ENCODE measurements at regions not wholly inside any gene's neighbourhood (a gene's known extent, or its start where the extent isn't known, plus 50 kb on each side); places are given as distances from the start of the nearest gene placed in this dataset.
"Not testable (repeated sequence)": the region's sequence is repeated elsewhere in the genome, so short reads cannot be mapped to it uniquely, and the experiment has no call there.

DNA sequence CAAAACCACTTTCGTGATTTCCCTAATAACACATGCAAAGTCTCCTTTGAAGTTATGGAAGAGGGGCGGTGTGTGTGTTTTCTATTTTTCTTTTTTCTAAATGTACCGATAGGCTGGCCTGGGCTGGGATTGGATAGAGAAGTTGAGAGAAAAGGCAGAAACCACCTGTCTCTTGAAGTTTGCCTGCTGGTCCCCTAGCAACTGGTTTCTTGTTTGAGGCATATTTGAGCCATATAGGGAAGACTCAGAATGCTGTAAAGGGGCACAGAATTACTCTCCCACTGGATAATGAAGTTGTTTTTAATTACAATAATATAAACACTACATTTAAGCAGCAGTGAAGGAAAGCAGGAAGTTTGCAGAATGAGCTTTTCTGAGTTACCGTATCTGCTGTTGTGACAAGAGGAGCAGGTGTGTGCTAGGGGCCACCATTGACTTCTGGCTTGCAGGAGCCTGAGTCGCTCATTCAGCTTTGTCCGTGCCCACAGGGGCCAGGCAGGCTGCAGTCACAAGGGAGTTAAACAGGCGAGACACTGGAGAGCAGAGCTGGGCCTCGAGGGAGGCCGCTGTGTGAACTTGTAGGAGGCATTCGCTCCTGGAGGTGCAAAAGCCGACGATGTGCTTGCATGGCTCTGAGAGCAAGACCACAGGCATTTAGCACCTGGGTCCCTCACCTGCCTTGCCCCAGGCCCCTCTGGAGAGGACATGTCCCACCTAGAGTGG is 173.8 kb upstream of the RGS6 start:
- no peak for DNase-seq

DNA sequence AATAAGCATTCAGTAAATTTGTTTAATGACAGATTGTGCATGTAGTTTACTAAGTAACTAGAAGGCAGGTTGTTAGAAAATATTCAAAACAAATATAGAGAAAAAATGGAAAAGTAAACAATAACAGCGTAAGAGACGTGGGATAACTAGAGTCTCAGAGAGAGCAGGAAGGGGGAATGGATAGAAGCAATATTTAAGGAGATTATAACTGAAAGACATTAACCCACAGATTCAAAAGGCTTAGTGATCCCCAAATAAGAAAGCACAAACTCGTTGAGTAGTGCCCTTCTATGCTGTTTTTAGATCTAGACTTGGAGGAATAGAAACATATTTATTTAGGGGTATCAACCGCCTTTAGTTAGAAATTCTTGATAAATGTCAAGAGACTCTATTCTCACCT is 169.7 kb upstream of the RGS6 start:
- no peak for DNase-seq

DNA sequence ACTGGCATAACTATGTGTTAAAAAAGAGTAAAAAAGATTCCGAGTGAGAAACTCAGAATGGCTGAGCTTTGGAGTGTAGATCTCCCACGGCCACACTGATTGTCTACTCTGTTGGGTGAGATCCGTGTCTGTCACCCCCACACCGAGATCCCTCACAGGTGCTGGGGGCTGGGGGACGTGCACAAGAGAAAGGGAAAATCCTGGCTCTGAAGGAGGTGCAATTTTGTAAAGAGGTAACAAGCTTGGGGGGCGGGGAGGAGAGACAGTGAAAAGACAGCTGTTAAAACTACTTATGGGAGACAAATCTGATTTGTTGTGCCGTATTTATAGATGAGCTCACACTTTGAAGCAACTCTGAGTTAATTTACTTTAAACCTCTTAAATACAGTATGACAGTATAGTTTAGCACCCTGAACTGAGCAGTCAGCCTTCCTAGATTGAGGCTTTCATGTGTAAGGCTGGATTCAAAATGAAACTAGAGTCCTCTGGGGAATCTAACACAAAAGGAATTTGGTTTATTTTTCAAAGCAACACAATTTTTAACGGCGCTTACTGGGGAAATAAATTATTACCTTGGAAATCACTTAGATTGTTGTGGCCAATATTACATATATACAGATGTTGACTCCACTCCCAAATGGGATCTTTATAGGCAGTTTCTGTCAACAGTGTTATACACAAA is 167.4 kb upstream of the RGS6 start:
- no peak for DNase-seq

DNA sequence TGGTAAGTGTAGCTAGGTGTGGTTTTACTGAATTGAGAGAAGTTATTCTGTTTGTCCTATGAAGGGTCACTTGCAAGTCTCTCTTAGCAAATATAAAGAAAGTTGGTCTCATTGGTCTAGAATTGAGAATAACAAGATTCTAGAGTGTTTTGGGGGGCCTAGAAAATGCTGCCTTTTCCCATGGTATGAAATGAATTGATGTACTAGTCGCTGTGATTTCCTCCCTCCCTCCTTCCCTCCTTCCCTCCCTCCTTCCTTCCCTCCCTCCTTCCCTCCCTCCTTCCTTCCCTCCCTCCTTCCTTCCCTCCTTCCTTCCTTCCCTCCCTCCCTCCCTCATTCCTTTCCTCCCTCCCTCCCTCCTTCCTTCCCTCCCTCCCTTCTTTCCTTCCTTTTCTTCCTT is 166.7 kb upstream of the RGS6 start:
- no peak for DNase-seq

DNA sequence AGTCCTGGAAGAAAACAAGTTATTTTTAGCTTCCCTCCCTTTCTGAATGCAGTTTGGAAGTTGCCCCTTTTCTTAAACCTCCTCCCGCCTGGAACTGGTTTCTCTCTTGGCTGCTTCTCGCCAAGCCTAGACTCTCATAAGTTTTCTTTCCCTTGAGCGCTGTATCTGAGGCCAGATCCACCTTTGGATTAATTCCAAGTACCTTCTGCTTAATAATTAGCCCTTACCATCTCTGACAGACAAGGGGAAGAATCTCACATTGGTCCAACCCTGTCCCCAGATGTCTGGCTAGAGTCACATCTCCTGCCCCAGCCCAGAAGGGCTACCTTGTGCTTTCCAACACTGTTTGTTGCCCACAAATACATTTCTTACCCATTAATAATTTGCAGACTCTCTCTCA is 161.8 kb upstream of the RGS6 start:
- DNase-seq = no peak

DNA sequence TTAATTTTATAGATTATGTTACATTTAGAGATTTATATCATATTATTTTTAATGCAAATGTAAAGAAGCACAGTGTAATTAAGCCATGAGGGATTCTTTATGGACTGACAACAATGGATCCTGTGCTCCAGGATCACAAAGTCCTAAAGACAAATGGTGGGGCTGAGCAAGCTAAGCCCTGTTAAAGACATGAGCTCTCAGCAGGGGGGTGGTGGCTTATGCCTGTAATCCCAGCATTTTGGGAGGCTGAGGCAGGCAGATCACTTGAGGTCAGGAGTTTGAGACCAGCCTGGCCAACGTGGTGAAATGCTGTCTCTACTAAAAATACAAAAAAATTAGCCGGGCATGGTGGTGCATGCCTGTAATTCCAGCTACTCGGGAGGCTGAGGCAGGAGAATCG is 160.8 kb upstream of the RGS6 start:
- not testable (repeated sequence) for DNase-seq

DNA sequence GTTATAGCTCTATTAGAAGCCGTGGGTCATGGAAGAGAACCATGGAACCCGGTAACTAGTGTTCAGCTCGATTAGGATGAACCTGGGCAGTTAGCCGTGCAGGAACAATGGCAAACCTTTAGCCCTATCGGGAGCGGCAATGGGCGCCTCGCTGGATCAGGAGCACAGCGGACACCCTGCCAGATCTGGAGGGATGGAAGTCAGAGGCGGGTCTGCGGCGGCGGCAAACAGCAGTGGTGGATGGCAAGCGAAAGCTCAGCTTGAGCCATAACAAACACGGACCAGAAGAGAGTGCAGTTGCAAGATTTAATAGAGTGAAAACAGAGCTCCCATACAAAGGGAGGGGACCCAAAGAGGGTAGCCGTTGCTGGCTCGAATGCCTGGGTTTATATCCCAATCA is 160.2 kb upstream of the RGS6 start:
- not testable (repeated sequence) for DNase-seq

DNA sequence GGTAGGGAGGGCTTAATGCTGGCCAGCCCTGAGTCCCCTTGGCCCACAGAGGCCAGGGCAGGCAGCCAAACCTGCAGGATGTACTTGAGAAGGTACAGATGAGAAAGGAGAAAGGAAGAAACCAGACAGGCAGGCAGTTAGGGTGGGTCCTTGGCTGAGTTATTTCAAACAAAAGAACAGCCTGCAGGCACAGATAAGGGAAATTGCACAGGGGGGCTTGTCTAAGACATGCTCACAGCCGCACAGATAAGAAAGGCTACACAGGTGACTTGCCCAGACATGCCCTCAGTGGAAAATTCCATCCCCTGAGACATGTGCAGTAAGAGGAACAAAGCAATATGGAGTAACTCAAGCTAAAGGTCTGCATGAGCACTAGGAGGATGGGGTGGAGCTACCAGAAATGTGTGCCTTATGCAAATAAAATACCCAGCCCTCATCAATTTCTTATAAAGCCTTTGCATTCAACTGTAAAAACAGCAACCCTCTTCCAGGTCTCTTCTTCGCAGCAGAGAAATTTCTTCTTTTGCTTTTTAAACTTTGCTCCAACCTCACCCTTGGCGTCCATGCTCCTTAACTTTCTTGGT is 158.2 kb upstream of the RGS6 start:
- no peak for DNase-seq

DNA sequence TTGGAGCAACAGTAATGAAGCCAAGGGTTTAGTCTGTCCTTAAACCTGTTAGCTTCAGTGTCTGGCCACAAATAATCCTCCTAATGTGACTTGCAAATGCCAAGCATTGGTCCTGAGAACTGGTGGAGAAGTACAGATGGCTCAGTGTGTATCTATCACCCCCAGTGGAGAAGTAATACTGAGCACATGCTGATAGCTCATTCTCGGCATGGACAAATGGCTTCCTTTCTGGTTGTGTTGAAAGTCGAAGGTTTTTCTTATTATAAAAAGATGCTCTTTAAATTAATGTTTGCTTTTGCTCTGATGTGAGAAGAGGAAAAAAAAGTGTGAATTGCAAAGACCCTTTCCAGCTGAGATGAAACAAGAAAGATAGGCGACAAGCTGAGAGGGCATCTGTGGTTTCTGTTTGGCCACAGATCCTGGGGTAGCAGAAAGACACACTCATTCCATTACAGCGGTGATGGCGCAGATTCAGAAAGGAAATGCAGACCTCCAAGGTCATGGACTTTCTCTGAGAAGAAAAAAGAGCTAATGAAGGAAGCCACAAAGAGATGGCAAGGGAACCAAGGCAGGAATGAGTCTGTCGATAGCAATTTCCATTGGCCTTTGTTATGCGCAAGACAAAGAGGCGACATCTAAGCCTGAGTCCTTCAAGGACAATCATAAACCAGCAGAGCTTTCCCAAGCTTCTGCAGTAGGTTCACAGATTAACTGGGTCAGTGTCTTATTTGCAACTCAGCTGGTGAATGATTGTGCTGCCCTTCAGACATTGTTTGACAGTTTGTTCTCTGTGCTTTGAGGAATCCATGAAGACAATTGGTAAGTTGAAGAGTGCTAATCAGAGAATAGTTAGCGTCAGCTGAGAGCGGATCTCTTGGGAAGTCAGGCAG is 155.5 kb upstream of the RGS6 start:
- DNase-seq = peak; percentile 70

DNA sequence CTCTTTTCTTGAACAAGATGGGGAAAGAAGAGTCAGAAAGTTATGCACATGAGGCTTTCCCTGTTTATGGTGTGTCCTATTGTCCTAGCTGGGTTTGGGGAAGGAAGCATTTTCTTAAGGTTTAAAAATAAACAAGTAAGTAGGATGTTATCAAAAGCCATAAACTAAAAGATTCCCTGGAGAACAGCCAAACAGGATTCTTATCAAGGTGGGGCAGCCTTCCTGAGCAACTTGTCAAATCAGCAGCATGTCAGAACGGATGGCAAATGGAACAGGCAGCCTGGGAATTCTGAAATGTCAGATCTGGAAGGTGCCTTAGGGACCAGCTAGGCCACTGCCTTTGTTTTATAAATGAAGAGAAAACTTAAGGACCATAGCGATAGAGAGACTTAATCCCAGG is 152.2 kb upstream of the RGS6 start:
- DNase-seq = no peak

DNA sequence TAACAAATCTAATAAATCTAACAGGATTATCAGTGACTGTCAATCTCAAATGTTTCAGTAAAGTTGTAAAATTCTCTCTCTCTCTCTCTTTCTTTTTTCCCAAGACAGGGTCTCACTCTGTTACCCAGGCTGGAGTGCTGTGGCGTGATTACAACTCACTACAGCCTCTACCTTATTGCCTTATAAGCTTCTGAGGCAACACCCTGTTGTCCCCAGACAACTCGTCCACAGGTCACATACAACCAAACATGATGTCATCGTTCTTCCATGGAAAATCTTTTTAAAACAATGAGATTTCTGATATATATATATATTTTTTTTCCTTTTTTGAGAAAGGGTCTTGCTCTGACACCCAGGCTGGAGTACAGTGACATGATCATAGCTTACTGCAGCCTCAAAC is 151.4 kb upstream of the RGS6 start:
- DNase-seq = no peak

DNA sequence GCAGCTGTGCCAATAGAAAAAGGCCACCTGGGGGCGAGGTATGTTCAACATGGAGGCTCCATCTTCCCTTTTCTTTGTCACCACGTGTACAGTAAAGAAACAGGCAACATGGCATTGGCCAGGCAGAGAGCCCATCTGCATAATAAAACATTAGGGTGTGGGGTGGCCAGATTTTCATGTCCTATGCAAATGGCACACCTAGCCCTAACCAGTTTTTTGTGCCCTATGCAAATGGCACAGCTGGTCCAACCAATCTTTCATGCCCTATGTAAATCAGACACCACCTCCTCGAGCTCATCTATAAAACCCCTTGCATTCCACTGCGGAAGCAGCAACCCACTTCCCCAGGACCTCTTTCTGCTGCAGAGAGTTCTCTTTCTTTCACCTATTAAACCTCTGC is 149.1 kb upstream of the RGS6 start:
- DNase-seq = no peak

DNA sequence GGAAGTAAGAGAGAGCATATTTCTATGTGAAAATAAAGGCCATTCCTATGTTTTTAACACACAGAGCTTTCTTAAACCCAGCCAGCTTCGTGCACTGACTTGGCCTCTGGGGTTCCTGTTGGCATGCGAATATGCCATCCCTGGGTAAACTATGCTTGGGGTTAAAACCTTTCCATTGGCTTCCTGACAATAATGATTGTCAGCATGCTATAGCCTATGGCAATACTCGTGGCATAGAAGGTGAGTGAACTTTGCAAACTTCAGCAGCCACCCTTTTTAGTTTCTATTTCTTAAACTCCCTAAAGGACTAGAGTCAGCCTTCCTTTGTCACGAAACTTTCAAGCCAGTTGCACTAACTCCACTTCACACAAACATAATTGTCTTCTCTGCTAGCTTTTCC is 148.4 kb upstream of the RGS6 start:
- no peak for DNase-seq

DNA sequence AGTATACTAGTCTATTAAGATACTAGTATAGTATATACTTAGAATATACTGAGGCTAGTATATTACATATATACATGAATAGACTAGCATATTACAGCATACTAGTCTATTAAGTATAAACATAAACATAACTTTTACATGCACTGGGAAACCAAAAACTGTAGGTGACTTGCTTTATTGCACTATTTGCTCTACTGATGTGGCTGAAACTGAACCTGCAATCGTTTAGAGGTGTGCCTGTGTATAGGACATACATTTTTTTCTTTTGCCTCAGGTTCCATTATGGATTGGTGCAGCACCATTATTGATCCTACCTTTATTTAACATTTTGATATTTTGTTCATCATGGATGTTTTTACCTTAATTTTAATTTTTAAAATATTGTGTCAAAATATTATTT is 143.2 kb upstream of the RGS6 start:
- DNase-seq = no peak

DNA sequence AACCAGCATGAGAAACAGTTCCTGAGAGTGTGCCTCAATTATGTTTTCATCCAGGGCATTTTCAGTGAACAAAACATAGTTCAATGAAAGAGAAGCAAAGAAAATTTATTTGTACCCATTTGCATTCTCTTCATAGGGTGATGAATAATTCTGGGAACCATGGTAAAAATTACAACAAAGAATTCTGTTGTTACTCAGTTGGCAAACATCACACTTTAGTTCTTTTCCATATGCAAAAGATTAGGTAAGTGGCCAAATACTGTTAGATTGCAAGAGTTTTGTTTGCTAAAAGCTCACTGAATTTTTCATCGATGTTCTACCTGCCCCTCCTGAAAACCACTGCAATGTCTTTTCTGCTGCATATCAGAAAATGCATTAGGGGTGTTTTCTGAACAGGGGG is 132.4 kb upstream of the RGS6 start:
- no peak for DNase-seq

DNA sequence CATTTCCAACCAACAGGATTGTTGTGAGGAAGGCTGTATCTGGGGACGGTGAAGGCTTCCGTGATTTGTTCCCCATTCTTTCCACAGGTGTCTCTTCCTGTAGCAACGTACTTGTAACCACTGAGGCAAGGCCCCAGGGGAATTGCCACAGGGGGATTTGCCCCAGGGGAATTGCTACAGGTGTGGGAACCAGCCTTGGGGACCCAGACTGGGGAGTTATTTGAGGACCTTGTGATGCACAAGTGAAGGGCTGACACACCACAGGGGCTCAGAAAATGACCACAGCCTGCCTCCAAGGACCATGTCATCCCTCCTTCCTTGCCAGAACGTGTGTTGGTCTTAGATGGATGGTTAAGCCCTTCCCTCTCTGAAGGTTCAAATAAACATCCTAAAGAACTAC is 131.4 kb upstream of the RGS6 start:
- no peak for DNase-seq

DNA sequence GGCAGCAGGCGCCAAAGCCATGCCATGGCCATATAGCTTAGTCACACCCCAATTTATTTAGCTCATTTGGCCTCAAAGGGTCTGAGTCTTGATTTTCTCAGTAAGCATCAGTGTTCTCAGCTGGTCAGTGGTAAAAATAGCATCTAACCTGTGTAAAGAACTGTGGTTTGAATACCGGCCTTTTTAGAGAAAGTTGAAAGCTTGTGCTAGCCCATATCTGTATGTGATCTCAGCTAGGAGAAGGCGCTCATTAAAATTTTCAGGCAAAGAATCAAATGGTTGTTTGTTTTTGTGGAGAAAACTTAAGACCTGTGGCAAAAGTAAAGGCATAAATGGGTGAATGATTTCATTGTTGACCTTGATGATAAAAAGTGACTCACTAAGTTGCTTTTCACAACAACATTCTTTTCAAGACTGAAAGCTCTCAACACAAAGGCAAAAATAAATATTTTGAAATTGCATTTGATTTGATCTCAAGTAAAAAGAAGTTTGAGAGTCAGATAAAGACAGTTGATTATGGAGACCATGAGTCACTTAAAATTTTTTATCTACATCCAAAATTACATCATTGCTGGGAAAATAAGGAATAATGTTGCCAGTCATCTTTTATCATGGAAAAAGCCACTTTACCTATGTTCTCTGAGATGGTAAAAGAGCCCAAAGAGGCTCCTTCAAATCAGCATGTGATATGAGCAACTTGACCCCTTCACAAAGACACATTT is 128.5 kb upstream of the RGS6 start:
- DNase-seq = no peak

DNA sequence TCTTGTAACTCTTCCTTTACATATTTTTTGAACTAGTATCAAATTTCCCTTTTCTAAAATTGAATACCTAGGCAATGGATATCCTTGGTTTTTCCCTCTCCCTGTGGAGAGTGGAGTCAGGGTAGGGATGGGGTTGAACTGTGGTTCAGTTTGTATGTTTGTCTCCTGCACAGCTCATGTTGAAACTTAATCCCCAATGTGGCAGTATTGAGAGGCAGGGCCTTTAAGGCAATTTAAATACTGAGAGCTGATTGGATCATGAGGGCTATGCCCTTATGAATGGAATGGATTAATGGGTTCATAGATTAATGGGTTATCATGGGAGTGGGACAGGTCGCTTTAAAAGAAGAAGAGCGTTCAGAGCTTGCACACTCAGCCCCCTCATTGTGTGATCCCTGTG is 127.2 kb upstream of the RGS6 start:
- no peak for DNase-seq

DNA sequence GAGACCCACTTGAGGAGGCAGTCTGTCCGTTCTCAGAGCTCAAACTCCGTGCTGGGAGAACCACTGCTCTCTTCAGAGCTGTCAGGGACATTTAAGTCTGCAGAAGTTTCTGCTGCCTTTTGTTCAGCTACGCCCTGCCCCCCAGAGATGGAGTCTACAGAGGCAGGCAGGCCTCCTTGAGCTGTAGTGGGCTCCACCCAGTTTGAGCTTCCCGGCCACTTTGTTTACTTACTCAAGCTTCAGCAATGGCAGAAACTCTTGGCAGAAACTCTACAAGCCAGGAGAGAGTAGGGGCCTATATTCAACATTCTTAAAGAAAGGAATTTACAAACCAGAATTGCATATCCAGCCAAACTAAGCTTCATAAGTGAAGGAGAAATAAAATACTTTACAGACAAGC is 125.2 kb upstream of the RGS6 start:
- not testable (repeated sequence) for DNase-seq

DNA sequence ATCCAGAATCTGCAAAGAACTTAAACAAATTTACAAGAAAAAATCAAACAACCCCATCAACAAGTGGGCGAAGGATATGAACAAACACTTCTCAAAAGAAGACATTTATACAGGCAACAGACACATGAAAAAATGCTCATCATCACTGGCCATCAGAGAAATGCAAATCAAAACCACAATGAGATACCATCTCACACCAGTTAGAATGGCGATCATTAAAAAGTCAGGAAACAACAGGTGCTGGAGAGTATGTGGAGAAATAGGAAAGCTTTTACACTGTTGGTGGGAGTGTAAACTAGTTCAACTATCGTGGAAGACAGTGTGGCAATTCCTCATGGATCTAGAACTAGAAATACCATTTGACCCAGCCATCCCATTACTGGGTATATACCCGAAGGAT is 121.4 kb upstream of the RGS6 start:
- not testable (repeated sequence) for DNase-seq

DNA sequence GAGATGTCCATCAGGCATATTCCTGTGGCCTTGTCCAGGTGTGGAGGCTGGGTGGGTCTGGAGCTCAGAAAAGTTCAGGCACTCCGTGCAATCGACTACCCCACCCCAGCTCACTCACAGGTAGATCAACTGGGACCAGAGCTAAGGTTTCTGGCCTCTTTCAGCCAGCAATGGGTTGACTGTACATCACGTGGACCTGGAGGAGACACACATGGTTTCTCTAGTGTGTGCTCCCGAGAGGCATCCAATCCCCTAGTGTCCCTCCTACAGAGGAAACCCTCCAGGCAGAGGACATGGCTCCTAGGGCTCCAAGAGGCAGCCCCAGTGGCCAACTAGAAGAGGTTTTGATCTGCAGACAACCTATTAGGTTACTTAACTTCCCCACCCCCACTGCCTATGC is 119.5 kb upstream of the RGS6 start:
- no peak for DNase-seq

DNA sequence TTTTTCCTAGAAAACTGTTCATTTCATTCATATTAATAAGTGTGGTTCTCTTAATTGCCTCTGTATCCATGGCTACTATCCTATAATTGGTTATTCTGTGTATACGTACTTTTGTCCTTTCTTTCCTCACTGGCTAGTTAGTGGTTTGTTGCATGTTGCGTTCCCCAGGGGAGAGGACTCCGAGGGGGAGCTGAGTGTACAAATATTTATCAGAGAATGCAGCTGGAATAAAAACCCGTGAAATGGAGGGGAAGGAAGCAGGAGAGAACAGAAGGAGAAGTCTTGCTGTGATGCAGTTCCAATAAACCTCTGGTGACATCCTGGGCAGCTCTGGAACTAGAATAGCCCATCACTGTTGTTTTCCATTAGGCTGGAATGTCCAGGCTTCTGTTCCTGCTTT is 117.1 kb upstream of the RGS6 start:
- no peak for DNase-seq

DNA sequence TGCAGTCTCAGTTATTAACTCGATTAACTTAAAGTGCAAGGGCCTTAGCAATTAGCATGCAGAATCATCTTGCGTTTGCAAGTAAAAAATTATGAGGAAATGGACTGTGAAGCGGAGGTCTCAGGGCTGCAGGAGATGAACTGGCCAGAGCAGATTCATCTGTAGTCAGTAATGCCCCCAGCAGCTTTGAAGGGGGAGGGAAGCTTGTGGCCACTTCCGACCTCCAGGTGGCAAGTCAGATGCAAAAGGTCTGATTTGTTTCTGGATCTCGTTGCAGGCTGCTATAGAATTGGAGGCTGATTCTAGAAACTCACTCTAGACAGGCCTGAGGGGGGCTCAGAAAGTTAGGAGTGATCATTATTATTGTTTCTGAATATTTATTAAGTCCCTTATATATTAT is 107.4 kb upstream of the RGS6 start:
- no peak for DNase-seq

All from activated CD4-positive, alpha-beta T cell treated with anti-CD3 and anti-CD28 coated beads, Interleukin-2, amount 50 U/mL, for 16 hours (primary cell).